ENCODE measurements at regions not wholly inside any gene's neighbourhood (a gene's known extent, or its start where the extent isn't known, plus 50 kb on each side); places are given as distances from the start of the nearest gene placed in this dataset.
A peak's percentile ranks its signal among the peaks of the same experiment; 100 is the strongest.
"Not testable (repeated sequence)": the region's sequence is repeated elsewhere in the genome, so short reads cannot be mapped to it uniquely, and the experiment has no call there.

DNA sequence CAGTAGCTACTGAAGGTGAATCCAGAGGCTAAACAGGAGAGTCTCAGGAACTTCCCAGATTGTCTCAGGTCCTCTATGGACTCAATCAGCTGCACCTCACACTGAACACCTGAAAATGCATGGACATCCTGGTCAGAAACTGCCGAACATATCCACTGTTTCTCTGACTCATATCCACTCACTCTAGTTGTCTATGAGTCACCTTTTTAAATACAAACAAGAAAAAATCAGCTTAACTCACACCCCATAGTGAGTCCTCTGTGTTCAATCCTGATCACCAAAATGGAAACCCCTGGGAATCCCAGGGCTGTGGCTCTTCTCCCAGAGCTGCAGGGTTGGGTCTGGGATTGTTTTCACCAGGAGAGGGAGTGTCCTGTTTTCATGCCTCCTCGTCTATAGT is 556.7 kb downstream of the TMEM121 start:
- no peak overlapping the region for H3K27ac Mint-ChIP-seq (ENCODE audit: unreplicated experiment)
- peaks cover 8% of the 10 kb centered on the region for H3K27me3 Mint-ChIP-seq (ENCODE audit: insufficient read depth, unreplicated experiment)
- H3K4me1 ChIP-seq, result no peaks in the 10 kb centered on the region
- no peak overlapping the region for H3K4me3 Mint-ChIP-seq (ENCODE audit: unreplicated experiment)
- H3K36me3 ChIP-seq (ENCODE audit: control insufficient read depth, insufficient read depth, low read length), result no peaks in the 10 kb centered on the region
- BruUV-seq (replicated peaks), result no TSS peak
- H3K4me1 Mint-ChIP-seq (ENCODE audit: low read depth, unreplicated experiment), result no peaks in the 10 kb centered on the region
- TF ChIP-seq, protein P1, sequence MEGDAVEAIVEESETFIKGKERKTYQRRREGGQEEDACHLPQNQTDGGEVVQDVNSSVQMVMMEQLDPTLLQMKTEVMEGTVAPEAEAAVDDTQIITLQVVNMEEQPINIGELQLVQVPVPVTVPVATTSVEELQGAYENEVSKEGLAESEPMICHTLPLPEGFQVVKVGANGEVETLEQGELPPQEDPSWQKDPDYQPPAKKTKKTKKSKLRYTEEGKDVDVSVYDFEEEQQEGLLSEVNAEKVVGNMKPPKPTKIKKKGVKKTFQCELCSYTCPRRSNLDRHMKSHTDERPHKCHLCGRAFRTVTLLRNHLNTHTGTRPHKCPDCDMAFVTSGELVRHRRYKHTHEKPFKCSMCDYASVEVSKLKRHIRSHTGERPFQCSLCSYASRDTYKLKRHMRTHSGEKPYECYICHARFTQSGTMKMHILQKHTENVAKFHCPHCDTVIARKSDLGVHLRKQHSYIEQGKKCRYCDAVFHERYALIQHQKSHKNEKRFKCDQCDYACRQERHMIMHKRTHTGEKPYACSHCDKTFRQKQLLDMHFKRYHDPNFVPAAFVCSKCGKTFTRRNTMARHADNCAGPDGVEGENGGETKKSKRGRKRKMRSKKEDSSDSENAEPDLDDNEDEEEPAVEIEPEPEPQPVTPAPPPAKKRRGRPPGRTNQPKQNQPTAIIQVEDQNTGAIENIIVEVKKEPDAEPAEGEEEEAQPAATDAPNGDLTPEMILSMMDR (IDR thresholded peaks at IDR 0.05; ENCODE audit: insufficient read depth in 1 of 2, low read depth in 1 of 2, low read length in 1 of 2, severe bottlenecking in 1 of 2, unreplicated experiment in 1 of 2), result peak in 1 of 2 experiments; percentile 6
- H3K9me3 ChIP-seq, result no peaks in the 10 kb centered on the region
- no peaks in the 10 kb centered on the region for H3K36me3 Mint-ChIP-seq (ENCODE audit: insufficient read depth, unreplicated experiment)
- H3K9me3 Mint-ChIP-seq (ENCODE audit: unreplicated experiment), result no peaks in the 10 kb centered on the region
- peak in 1 of 2 experiments; percentile 14 for DNase-seq
- no peaks in the 10 kb centered on the region for H3K27me3 ChIP-seq (replicated peaks; ENCODE audit: control insufficient read depth, insufficient read depth, low read length)
- H3K4me3 ChIP-seq (ENCODE audit: low read depth, low read length), result no peak overlapping the region
- CTCF ChIA-PET, result interaction anchor here (0.7 to 1.1 kb wide), 2 partner anchors 11 to 32 kb away, joined by 3 to 6 read pairs; no protein-coding TSS in a partner anchor
- POLR2A ChIA-PET, result no interaction called here
- intact Hi-C loops (cut with micrococcal nuclease; ENCODE audit: unreplicated experiment), result no loop called here

DNA sequence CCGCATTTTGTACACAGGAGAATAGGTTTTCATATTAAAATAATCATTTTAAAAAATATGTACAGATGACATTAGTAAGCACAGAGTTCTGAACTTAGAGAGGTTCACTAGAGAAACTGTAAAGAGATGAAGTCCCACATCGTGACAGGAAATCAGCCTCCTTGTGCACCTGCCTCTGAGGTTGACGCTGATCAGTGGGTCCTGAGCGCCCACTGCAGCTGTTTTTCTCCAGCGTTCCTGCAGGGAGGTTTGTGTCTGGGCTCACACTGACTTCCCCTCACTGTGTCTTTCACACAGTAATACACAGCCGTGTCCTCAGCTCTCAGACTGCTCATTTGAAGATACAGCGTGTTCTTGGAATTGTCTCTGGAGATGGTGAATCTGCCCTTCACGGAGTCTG is 561.5 kb downstream of the TMEM121 start:
- CTCF ChIA-PET, result no interaction called here
- H3K27me3 Mint-ChIP-seq (ENCODE audit: insufficient read depth, unreplicated experiment), result peaks cover 2% of the 10 kb centered on the region
- H3K27ac Mint-ChIP-seq (ENCODE audit: unreplicated experiment), result no peak overlapping the region
- POLR2A ChIA-PET, result no interaction called here
- intact Hi-C loops (cut with micrococcal nuclease; ENCODE audit: unreplicated experiment), result no loop called here
- TF ChIP-seq, protein P1 (IDR thresholded peaks at IDR 0.05; ENCODE audit: insufficient read depth in 1 of 2, low read depth in 1 of 2, low read length in 1 of 2, severe bottlenecking in 1 of 2, unreplicated experiment in 1 of 2), result no peak
- Histone ChIP-seq H3K27me3 (replicated peaks; ENCODE audit: control insufficient read depth, insufficient read depth, low read length) (no peaks in the 10 kb centered on the region), H3K4me1 (no peaks in the 10 kb centered on the region), H3K9me3 (no peaks in the 10 kb centered on the region), H3K36me3 (ENCODE audit: control insufficient read depth, insufficient read depth, low read length) (no peaks in the 10 kb centered on the region), H3K4me3 (ENCODE audit: low read depth, low read length) (no peak overlapping the region)
- H3K4me1 Mint-ChIP-seq (ENCODE audit: low read depth, unreplicated experiment), result no peaks in the 10 kb centered on the region
- no TSS peak for BruUV-seq (replicated peaks)
- DNase-seq, result no peak
- no peaks in the 10 kb centered on the region for H3K9me3 Mint-ChIP-seq (ENCODE audit: unreplicated experiment)
- H3K36me3 Mint-ChIP-seq (ENCODE audit: insufficient read depth, unreplicated experiment), result no peaks in the 10 kb centered on the region
- H3K4me3 Mint-ChIP-seq (ENCODE audit: unreplicated experiment), result no peak overlapping the region

DNA sequence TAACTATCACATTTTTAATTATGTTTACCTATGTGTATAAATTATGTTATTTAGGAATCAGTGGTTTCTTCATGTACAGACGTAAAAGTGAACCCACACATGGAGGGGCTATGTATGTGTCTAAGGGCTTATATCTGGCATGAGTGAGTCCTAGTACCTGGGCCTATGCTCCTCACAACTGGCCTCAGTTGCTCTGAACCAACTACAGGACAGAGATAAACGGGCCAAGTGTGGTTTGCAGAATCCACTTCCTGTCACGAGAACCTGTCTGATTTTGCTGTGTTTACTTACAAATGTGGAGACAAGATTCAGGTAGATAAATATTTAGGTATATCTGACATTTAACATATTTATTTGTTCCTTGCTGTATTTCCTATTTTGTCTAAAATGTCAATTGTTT is 562.5 kb downstream of the TMEM121 start:
- CTCF ChIA-PET; BruUV-seq (replicated peaks): not testable (repeated sequence)

More for the DNA sequence above, 562.5 kb downstream of the TMEM121 start:
- H3K36me3 Mint-ChIP-seq (ENCODE audit: insufficient read depth, unreplicated experiment); H3K27me3 ChIP-seq (replicated peaks; ENCODE audit: control insufficient read depth, insufficient read depth, low read length); H3K4me3 ChIP-seq (ENCODE audit: low read depth, low read length); H3K27ac Mint-ChIP-seq (ENCODE audit: unreplicated experiment); H3K4me3 Mint-ChIP-seq (ENCODE audit: unreplicated experiment); POLR2A ChIA-PET; H3K4me1 ChIP-seq; H3K36me3 ChIP-seq (ENCODE audit: control insufficient read depth, insufficient read depth, low read length); H3K27me3 Mint-ChIP-seq (ENCODE audit: insufficient read depth, unreplicated experiment); H3K9me3 Mint-ChIP-seq (ENCODE audit: unreplicated experiment); intact Hi-C loops (cut with micrococcal nuclease; ENCODE audit: unreplicated experiment); H3K9me3 ChIP-seq; H3K4me1 Mint-ChIP-seq (ENCODE audit: low read depth, unreplicated experiment); DNase-seq: not testable (repeated sequence)
